SK-N-MC (cell line): ENCODE measurements at regions not wholly inside any gene's neighbourhood (a gene's known extent, or its start where the extent isn't known, plus 50 kb on each side); places are given as distances from the start of the nearest gene placed in this dataset.

Experiments used
- DNase-seq: peaks from one replicate; pipeline ENCODE4 v3.0.0-alpha.2; 2011; ENCODE audit warnings: low read depth, low spot score
- H3K27ac ChIP-seq: fragments of 200-600 bp; sonication (generic); 2 replicates; pipeline ENCODE4 v1.5.1; 2016; ENCODE audit warnings: mixed run types
- H3K36me3 ChIP-seq: fragments of 200-600 bp; sonication (generic); 2 replicates; pipeline ENCODE4 v1.6.1; 2017; ENCODE audit warnings: antibody characterized with exemption, low read length, mixed read lengths; ENCODE audit not compliant: insufficient read depth
- H3K4me3 ChIP-seq: fragments of 200-600 bp; sonication (generic); 2 replicates; pipeline ENCODE4 v1.5.1; 2016
- H3K9ac ChIP-seq: fragments of 200-600 bp; sonication (generic); 2 replicates; pipeline ENCODE4 v1.8.0; 2017; ENCODE audit warnings: mixed run types, mixed read lengths; ENCODE audit not compliant: insufficient read length
- H3K9me3 ChIP-seq: fragments of 200-600 bp; sonication (generic); 2 replicates; pipeline ENCODE4 v1.6.1; 2017; ENCODE audit warnings: low read depth, mild to moderate bottlenecking, antibody characterized with exemption, low read length, moderate library complexity, mixed read lengths
- EZH2 ChIP-seq: fragments of 200-600 bp; sonication (generic); IDR thresholded peaks from one replicate; pipeline ENCODE4 v1.6.1; 2017; ENCODE audit warnings: antibody characterized with exemption
- FOXP2 ChIP-seq: optimal IDR thresholded peaks from 2 replicates; pipeline ENCODE3; 2011; ENCODE audit warnings: mild to moderate bottlenecking, moderate library complexity; ENCODE audit not compliant: insufficient read depth; ENCODE audit errors: extremely low read length, control extremely low read depth
- POLR2AphosphoS5 ChIP-seq: IDR thresholded peaks from 2 replicates; pipeline ENCODE4 v1.6.1; 2012; ENCODE audit warnings: mild to moderate bottlenecking, low read depth, low read length, borderline replicate concordance

DNA sequence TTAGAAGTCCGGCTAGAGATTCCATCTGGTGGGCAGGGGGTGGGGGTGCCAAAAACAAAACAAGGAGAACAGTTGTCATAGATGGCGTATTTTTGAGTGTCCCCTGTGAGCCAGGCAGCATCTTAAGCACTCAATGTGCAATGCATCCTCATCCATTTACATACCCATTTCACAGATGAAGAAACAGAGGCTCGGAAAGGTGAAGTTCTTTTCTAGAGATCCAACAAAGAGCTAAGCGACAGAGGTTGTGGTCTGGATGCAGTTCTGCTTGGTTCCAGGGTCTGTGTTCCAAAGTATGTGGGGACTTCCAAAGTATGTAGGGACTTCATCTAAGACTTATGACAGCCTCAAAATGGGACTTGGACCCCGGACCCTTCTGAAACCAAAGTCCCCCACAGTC is 277.8 kb downstream of the MN1 start:
- DNase-seq = no peak
- no peaks in the 10 kb centered on the region for H3K36me3 ChIP-seq
- H3K27ac ChIP-seq = no peak overlapping the region
- H3K9me3 ChIP-seq = no peaks in the 10 kb centered on the region
- TF ChIP-seq FOXP2 = no peak
- no peak for TF ChIP-seq EZH2
- no peak for TF ChIP-seq POLR2AphosphoS5
- no peak overlapping the region for H3K9ac ChIP-seq
- no peak overlapping the region for H3K4me3 ChIP-seq

- Histone ChIP-seq H3K4me3 (no peak overlapping the region), H3K9me3 (no peaks in the 10 kb centered on the region), H3K9ac (no peak overlapping the region), H3K36me3 (no peaks in the 10 kb centered on the region), H3K27ac (no peak overlapping the region)
- TF ChIP-seq POLR2AphosphoS5 = no peak
- TF ChIP-seq FOXP2 = no peak
- DNase-seq = no peak
These were observed 275.8 kb downstream of the MN1 start for GRCh38 chr22:27525711-27526110.

- TF ChIP-seq FOXP2 = no peak
- no peak for TF ChIP-seq EZH2
- no peak for TF ChIP-seq POLR2AphosphoS5
- no peak overlapping the region for H3K9ac ChIP-seq
- H3K9me3 ChIP-seq = no peaks in the 10 kb centered on the region
- DNase-seq = no peak
- no peak overlapping the region for H3K4me3 ChIP-seq
- H3K27ac ChIP-seq = no peak overlapping the region
- no peaks in the 10 kb centered on the region for H3K36me3 ChIP-seq
These were observed 274.7 kb downstream of the MN1 start for GRCh38 chr22:27526901-27527300.

- Histone ChIP-seq H3K9ac (no peak overlapping the region), H3K9me3 (no peaks in the 10 kb centered on the region), H3K36me3 (no peaks in the 10 kb centered on the region), H3K4me3 (no peak overlapping the region), H3K27ac (no peak overlapping the region)
- no peak for DNase-seq
- TF ChIP-seq POLR2AphosphoS5 (no peak), FOXP2 (no peak), EZH2 (no peak)
These were observed 269.6 kb downstream of the MN1 start for GRCh38 chr22:27531782-27532530.

GRCh38 chr22:27533105-27533745 is 268.3 kb downstream of the MN1 start:
- TF ChIP-seq FOXP2 (no peak), POLR2AphosphoS5 (no peak)
- DNase-seq = no peak
- Histone ChIP-seq H3K27ac (no peak overlapping the region), H3K9me3 (no peaks in the 10 kb centered on the region), H3K36me3 (no peaks in the 10 kb centered on the region), H3K9ac (no peak overlapping the region), H3K4me3 (no peak overlapping the region)

- H3K36me3 ChIP-seq = no peaks in the 10 kb centered on the region
- no peak for TF ChIP-seq POLR2AphosphoS5
- no peak for TF ChIP-seq FOXP2
- TF ChIP-seq EZH2 = no peak
- no peak overlapping the region for H3K4me3 ChIP-seq
- no peak overlapping the region for H3K27ac ChIP-seq
- DNase-seq = no peak
- H3K9me3 ChIP-seq = no peaks in the 10 kb centered on the region
- H3K9ac ChIP-seq = no peak overlapping the region
These were observed 266.8 kb downstream of the MN1 start for GRCh38 chr22:27534720-27535125.

DNA sequence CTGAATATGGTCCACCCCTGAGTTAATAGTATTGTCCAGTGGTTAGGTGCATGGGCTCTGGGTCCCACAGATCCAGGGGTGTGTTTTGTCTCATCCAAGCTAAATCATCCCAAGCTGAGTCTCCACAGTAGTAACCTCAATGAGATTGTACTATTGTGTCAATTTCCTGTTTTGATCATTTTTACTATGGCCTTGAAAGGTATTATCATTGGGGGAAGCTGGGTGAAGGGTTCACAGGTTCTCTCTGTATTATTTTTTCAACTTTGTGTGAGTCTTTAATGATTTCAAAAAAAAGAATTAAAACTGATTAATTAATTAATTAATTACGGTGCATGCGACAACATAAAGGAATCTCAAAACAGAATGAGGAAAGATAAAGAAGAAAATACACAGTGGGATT is 266.1 kb downstream of the MN1 start:
- no peaks in the 10 kb centered on the region for H3K36me3 ChIP-seq
- no peak overlapping the region for H3K9ac ChIP-seq
- no peak overlapping the region for H3K4me3 ChIP-seq
- no peak overlapping the region for H3K27ac ChIP-seq
- H3K9me3 ChIP-seq = no peaks in the 10 kb centered on the region
- no peak for TF ChIP-seq EZH2
- no peak for TF ChIP-seq FOXP2
- TF ChIP-seq POLR2AphosphoS5 = no peak
- DNase-seq = no peak

- no peak overlapping the region for H3K9ac ChIP-seq
- no peak for DNase-seq
- H3K4me3 ChIP-seq = no peak overlapping the region
- H3K27ac ChIP-seq = no peak overlapping the region; the same call in 1 of the 2 replicates
- H3K9me3 ChIP-seq = no peaks in the 10 kb centered on the region
- TF ChIP-seq EZH2 (no peak), POLR2AphosphoS5 (no peak)
- no peaks in the 10 kb centered on the region for H3K36me3 ChIP-seq
These were observed 264.1 kb downstream of the MN1 start for GRCh38 chr22:27537501-27537900.
